ENCODE measurements at regions not wholly inside any gene's neighbourhood (a gene's known extent, or its start where the extent isn't known, plus 50 kb on each side); places are given as distances from the start of the nearest gene placed in this dataset.

GRCh38 chr6:25136854-25137253 is 142.3 kb upstream of the CARMIL1 start:
- TF ChIP-seq CTCF (IDR thresholded peaks at IDR 0.05) (no peak), EP300 (IDR thresholded peaks at IDR 0.05) (no peak), POLR2A (IDR thresholded peaks at IDR 0.05) (no peak), POLR2AphosphoS5 (IDR thresholded peaks at IDR 0.05) (no peak)
